Central memory CD8-positive, alpha-beta T cell (primary cell): ENCODE measurements at regions not wholly inside any gene's neighbourhood (a gene's known extent, or its start where the extent isn't known, plus 50 kb on each side); places are given as distances from the start of the nearest gene placed in this dataset.

Source experiments
- ATAC-seq: fragments of 150-1000 bp; cut with Tn5 transposase; replicated peaks from 2 replicates; pipeline ENCODE4 v1.10.0; 2022; ENCODE audit warnings: mild to moderate bottlenecking, moderate FRiP score, moderate number of reproducible peaks; ENCODE audit not compliant: poor library complexity, severe bottlenecking; ENCODE audit errors: extremely low read depth
- DNase-seq, 2 donors: peaks; one replicate each; pipeline ENCODE4 v3.0.0; 2021; ENCODE audit warnings: low spot score in 2 of 2
- H3K27ac Mint-ChIP-seq: one replicate; pipeline ENCODE4 v1.8.0; 2022; ENCODE audit warnings: low read depth, mild to moderate bottlenecking, moderate library complexity, mixed read lengths
- H3K27me3 Mint-ChIP-seq: one replicate; pipeline ENCODE4 v1.8.0; 2022; ENCODE audit warnings: mixed read lengths
- H3K36me3 Mint-ChIP-seq: one replicate; pipeline ENCODE4 v1.8.0; 2022; ENCODE audit warnings: mild to moderate bottlenecking, moderate library complexity, mixed read lengths; ENCODE audit not compliant: insufficient read depth
- H3K4me1 Mint-ChIP-seq: one replicate; pipeline ENCODE4 v1.8.0; 2022; ENCODE audit warnings: mixed read lengths
- H3K4me3 Mint-ChIP-seq: one replicate; pipeline ENCODE4 v1.8.0; 2022; ENCODE audit warnings: mild to moderate bottlenecking, moderate library complexity, mixed read lengths
- H3K9me3 Mint-ChIP-seq: one replicate; pipeline ENCODE4 v1.8.0; 2022; ENCODE audit warnings: mixed read lengths

DNA sequence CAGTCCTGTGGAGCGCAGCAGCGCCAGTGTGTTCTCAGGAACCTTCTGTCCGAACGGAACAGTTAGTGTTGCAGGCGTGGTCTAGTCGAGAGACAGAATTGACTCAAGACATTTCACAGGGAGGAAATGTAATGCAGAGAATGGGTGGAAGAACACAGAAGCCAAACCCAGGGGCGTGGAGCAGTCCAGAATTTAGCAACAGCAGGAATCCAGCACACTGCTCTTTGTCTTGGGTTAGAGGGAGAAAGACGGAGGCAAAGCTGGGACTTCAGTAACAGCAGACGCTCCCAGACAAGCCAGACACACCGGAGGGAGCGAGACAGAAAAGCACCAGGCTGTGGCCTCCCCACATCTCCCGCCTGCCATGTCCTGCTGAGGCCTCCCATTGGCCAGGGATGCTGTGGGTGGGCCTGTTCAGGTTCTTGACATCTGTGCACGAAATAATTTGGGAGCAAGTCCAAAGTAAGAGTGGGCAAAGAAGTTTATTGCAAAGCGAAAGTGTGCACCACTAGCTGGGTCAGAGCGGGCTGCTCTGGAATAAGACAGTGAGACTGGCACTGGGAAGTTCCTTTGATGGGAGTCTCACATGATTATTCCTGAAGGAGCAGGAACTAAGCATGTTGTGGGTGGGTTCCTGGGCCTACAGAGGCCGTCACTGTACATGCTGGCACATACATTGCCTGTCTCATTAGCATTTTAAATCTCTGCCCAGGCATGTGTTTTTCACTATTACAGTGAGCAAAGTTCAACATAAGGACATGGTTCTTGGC is 339.3 kb upstream of the SFSWAP start:
- H3K9me3 Mint-ChIP-seq = no peaks in the 10 kb centered on the region
- ATAC-seq = no peak
- H3K4me1 Mint-ChIP-seq = no peaks in the 10 kb centered on the region
- H3K36me3 Mint-ChIP-seq = no peaks in the 10 kb centered on the region
- H3K27me3 Mint-ChIP-seq = no peaks in the 10 kb centered on the region
- H3K4me3 Mint-ChIP-seq = no peak overlapping the region
- no peak for DNase-seq
- no peak overlapping the region for H3K27ac Mint-ChIP-seq

- H3K27ac Mint-ChIP-seq = no peak overlapping the region
- H3K9me3 Mint-ChIP-seq = no peaks in the 10 kb centered on the region
- H3K36me3 Mint-ChIP-seq = no peaks in the 10 kb centered on the region
- no peak overlapping the region for H3K4me3 Mint-ChIP-seq
- no peaks in the 10 kb centered on the region for H3K27me3 Mint-ChIP-seq
- ATAC-seq (no peak), DNase-seq (no peak)
- no peaks in the 10 kb centered on the region for H3K4me1 Mint-ChIP-seq
Measured at GRCh38 chr12:131372171-131372475, 338.8 kb upstream of the SFSWAP start.

GRCh38 chr12:131372706-131373195 is 338.1 kb upstream of the SFSWAP start:
- no peaks in the 10 kb centered on the region for H3K27me3 Mint-ChIP-seq
- H3K27ac Mint-ChIP-seq = no peak overlapping the region
- ATAC-seq (no peak), DNase-seq (no peak)
- no peaks in the 10 kb centered on the region for H3K4me1 Mint-ChIP-seq
- H3K9me3 Mint-ChIP-seq = no peaks in the 10 kb centered on the region
- no peak overlapping the region for H3K4me3 Mint-ChIP-seq
- H3K36me3 Mint-ChIP-seq = no peaks in the 10 kb centered on the region

DNA sequence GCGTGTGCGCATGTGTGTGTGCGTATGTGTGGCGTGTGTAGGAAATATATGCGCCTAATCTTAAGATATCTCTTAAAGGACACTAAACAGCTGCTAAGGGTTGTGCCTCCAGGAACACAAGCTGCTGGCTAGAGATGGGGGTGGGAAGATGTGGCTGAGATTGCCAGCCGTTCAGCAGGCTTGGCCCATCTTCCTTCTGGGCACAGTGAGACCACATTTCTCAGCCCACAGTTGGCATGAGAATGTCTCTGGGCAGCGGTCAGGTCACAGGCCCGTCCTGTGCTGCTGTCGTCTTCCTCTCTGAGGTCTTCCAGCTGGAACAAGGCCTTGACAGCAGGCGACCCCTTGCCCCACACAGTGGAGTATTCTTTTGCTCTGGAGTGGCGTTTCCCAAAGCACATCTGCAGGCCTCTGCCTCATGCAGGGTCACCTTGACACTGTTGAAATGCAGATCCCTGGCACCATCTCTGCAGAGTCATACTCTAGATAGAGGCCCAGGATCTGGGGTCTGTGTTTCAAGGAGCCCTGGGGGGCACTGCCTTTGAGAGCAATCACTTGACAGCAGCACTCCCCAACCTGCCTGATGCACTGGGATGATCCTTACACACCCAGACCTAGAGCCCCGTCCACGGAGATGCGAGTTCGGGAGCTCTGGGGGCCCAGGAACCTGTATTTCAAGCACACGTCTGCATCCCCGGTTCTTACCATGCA is 335.5 kb upstream of the SFSWAP start:
- Mint-ChIP-seq H3K4me1 (no peaks in the 10 kb centered on the region), H3K27me3 (no peaks in the 10 kb centered on the region), H3K9me3 (no peaks in the 10 kb centered on the region), H3K36me3 (no peaks in the 10 kb centered on the region), H3K27ac (no peak overlapping the region), H3K4me3 (no peak overlapping the region)
- ATAC-seq (no peak), DNase-seq (no peak)

DNA sequence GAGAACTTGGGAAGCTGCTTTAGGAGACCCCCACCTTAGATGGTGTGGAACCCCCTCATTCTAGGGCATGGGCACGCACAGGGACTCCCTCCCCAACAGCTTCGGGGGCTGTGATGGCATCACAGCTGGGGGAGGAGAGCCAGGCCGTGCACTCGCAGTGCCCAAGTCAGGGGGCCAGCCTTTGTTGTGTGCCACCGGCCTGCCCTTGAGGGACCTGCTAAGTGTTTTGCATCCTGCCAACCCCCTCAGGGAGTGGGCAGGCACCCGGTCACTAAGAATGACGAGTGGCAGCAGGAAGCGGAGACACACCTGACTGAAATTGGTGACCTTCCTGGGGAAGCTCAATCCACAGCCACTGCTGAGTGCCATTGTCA is 334.9 kb upstream of the SFSWAP start:
- no peak for ATAC-seq
- H3K4me3 Mint-ChIP-seq = no peak overlapping the region
- no peaks in the 10 kb centered on the region for H3K9me3 Mint-ChIP-seq
- no peak for DNase-seq
- no peaks in the 10 kb centered on the region for H3K4me1 Mint-ChIP-seq
- no peaks in the 10 kb centered on the region for H3K36me3 Mint-ChIP-seq
- H3K27me3 Mint-ChIP-seq = no peaks in the 10 kb centered on the region
- no peak overlapping the region for H3K27ac Mint-ChIP-seq

GRCh38 chr12:131378176-131378842 is 332.6 kb upstream of the SFSWAP start:
- ATAC-seq (no peak), DNase-seq (no peak)
- H3K27me3 Mint-ChIP-seq = peaks cover 3% of the 10 kb centered on the region
- H3K4me1 Mint-ChIP-seq = no peaks in the 10 kb centered on the region
- H3K36me3 Mint-ChIP-seq = no peaks in the 10 kb centered on the region
- no peaks in the 10 kb centered on the region for H3K9me3 Mint-ChIP-seq
- no peak overlapping the region for H3K27ac Mint-ChIP-seq
- no peak overlapping the region for H3K4me3 Mint-ChIP-seq

DNA sequence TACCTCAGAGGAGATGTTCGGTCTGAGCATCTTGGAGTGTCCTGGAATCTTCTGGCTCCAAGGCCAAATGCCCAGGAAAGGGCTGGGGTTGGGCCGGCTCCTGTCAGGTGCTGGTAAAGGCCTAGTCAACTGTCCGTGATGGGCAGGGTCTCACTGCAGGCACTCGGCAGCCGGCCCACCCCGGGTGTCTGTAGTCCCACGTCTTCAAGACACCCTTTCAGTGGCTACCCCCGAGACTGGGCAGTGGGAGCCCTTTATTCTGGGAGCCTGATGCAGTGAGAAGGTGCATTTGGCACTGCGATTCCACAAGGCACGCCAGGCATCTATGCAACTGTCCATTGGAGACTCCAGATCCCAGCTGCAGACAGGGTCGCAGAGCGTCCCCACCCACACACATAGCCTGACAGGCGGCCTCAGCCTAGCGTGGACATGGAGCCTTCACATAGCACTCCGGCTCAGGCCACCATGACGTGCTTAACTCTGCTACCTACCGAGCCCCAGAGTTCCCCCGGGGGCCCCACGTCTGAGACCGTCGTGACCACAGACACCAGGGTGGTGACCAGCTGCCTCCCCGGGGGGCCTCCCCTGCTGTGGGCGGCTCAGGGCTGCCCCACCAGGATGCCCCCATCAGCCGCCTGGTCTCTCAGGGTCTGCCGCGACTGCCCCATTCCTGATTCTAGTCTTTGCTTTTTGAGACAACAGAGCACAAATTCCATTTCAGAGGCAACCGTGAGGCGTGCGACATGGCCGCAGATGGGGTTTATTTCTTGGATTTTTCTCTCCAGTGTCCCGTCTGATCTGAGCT is 331.8 kb upstream of the SFSWAP start:
- ATAC-seq = no peak
- H3K9me3 Mint-ChIP-seq = no peaks in the 10 kb centered on the region
- H3K36me3 Mint-ChIP-seq = no peaks in the 10 kb centered on the region
- no peak for DNase-seq
- H3K4me3 Mint-ChIP-seq = no peak overlapping the region
- no peak overlapping the region for H3K27ac Mint-ChIP-seq
- H3K4me1 Mint-ChIP-seq = no peaks in the 10 kb centered on the region
- H3K27me3 Mint-ChIP-seq = peaks cover 8% of the 10 kb centered on the region

DNA sequence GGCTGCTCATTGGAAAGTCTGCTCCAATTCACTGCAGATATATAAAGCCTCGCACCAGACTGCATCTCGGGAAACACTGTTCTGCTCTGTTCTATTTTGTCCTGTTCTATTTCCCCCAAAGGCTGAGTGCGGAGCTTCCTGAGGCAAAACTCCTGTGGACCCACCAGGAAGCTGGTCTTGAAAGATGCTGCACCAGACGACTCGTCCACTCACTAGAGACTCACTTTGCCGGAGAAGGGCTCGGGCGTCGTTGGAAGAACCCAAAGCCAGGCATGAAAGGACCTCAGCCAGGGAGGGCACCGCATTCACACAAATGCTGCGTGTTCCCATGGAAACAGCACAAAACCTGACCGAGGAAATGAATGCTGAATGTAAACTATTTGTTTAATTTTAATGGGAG is 331.2 kb upstream of the SFSWAP start:
- H3K4me3 Mint-ChIP-seq = no peak overlapping the region
- ATAC-seq (no peak), DNase-seq (no peak)
- H3K36me3 Mint-ChIP-seq = no peaks in the 10 kb centered on the region
- H3K9me3 Mint-ChIP-seq = no peaks in the 10 kb centered on the region
- no peaks in the 10 kb centered on the region for H3K4me1 Mint-ChIP-seq
- peaks cover 8% of the 10 kb centered on the region for H3K27me3 Mint-ChIP-seq
- no peak overlapping the region for H3K27ac Mint-ChIP-seq

- H3K4me1 Mint-ChIP-seq = no peaks in the 10 kb centered on the region
- DNase-seq (no peak), ATAC-seq (no peak)
- H3K27me3 Mint-ChIP-seq = peaks cover 8% of the 10 kb centered on the region
- H3K9me3 Mint-ChIP-seq = no peaks in the 10 kb centered on the region
- no peak overlapping the region for H3K27ac Mint-ChIP-seq
- H3K4me3 Mint-ChIP-seq = no peak overlapping the region
- H3K36me3 Mint-ChIP-seq = no peaks in the 10 kb centered on the region
Measured at GRCh38 chr12:131380220-131380964, 330.5 kb upstream of the SFSWAP start.

- H3K36me3 Mint-ChIP-seq = no peaks in the 10 kb centered on the region
- H3K9me3 Mint-ChIP-seq = no peaks in the 10 kb centered on the region
- no peak overlapping the region for H3K27ac Mint-ChIP-seq
- H3K27me3 Mint-ChIP-seq = peaks cover 8% of the 10 kb centered on the region
- H3K4me3 Mint-ChIP-seq = no peak overlapping the region
- DNase-seq (no peak), ATAC-seq (no peak)
- H3K4me1 Mint-ChIP-seq = no peaks in the 10 kb centered on the region
Measured at GRCh38 chr12:131380965-131381705, 329.8 kb upstream of the SFSWAP start.

- H3K27ac Mint-ChIP-seq = no peak overlapping the region
- H3K9me3 Mint-ChIP-seq = no peaks in the 10 kb centered on the region
- H3K27me3 Mint-ChIP-seq = peaks cover 8% of the 10 kb centered on the region
- no peaks in the 10 kb centered on the region for H3K4me1 Mint-ChIP-seq
- no peak for DNase-seq
- no peaks in the 10 kb centered on the region for H3K36me3 Mint-ChIP-seq
- no peak overlapping the region for H3K4me3 Mint-ChIP-seq
- no peak for ATAC-seq
Measured at GRCh38 chr12:131381716-131382430, 329.0 kb upstream of the SFSWAP start.
